Epithelial cell of proximal tubule (primary cell): ENCODE measurements at regions not wholly inside any gene's neighbourhood (a gene's known extent, or its start where the extent isn't known, plus 50 kb on each side); places are given as distances from the start of the nearest gene placed in this dataset.

Experiments used
- DNase-seq: peaks from one replicate; pipeline ENCODE4 v3.0.0-alpha.2; 2011; ENCODE audit warnings: low read depth
- H3K4me3 ChIP-seq: 2 replicates; pipeline ENCODE4 v1.5.1; 2011; ENCODE audit warnings: low read depth, mild to moderate bottlenecking, low read length
- CTCF ChIP-seq: conservative IDR thresholded peaks from 2 replicates; pipeline ENCODE4 v1.5.1; 2012; ENCODE audit warnings: low read depth, mild to moderate bottlenecking, low read length

GRCh38 chr2:396903-397302 is 109.0 kb upstream of the ALKAL2 start:
- no peak overlapping the region for H3K4me3 ChIP-seq
- no peak for TF ChIP-seq CTCF
- DNase-seq: no peak

- H3K4me3 ChIP-seq: no peak overlapping the region
- TF ChIP-seq CTCF: no peak
- no peak for DNase-seq
Observed at GRCh38 chr2:395886-396285, 108.0 kb upstream of the ALKAL2 start.

- H3K4me3 ChIP-seq: peak overlapping the region; percentile 35
- peak; percentile 12 for DNase-seq
Observed at GRCh38 chr2:393711-394696, 106.1 kb upstream of the ALKAL2 start.

GRCh38 chr2:392926-393280 is 105.0 kb upstream of the ALKAL2 start:
- no peak overlapping the region for H3K4me3 ChIP-seq
- no peak for TF ChIP-seq CTCF

More at GRCh38 chr2:393711-394696, 106.1 kb upstream of the ALKAL2 start:
- TF ChIP-seq CTCF: no peak

GRCh38 chr2:392181-392925 is 104.5 kb upstream of the ALKAL2 start:
- no peak for TF ChIP-seq CTCF
- H3K4me3 ChIP-seq: no peak overlapping the region
- DNase-seq: no peak

More at GRCh38 chr2:392926-393280, 105.0 kb upstream of the ALKAL2 start:
- no peak for DNase-seq

GRCh38 chr2:391696-392095 is 103.8 kb upstream of the ALKAL2 start:
- no peak for DNase-seq
- no peak for TF ChIP-seq CTCF
- no peak overlapping the region for H3K4me3 ChIP-seq
